Omental fat pad (tissue), 3 donors: ENCODE measurements at regions not wholly inside any gene's neighbourhood (a gene's known extent, or its start where the extent isn't known, plus 50 kb on each side); places are given as distances from the start of the nearest gene placed in this dataset.

ENCODE experiments used
- ATAC-seq: fragments of 150-250 bp; one replicate; pipeline ENCODE4 v1.9.1; 2016; ENCODE audit warnings: mild to moderate bottlenecking, moderate library complexity; ENCODE audit not compliant: low FRiP score
- DNase-seq: peaks from one replicate; pipeline ENCODE4 v3.0.0-alpha.2; 2019; ENCODE audit warnings: low spot score
- CTCF ChIP-seq, 3 donors: fragments of 450-650 bp; IDR thresholded peaks; one replicate each; pipeline ENCODE4 v1.5.1; 2016 to 2017; ENCODE audit warnings: antibody characterized with exemption in 3 of 3, mild to moderate bottlenecking in 3 of 3, moderate library complexity in 2 of 3

- no peak for TF ChIP-seq CTCF (IDR thresholded peaks at IDR 0.05)
- no peak for DNase-seq
- no peak for ATAC-seq
Observed at GRCh38 chr14:101206556-101206955, 303.0 kb upstream of the RTL1 start.

GRCh38 chr14:101207041-101207440, 303.5 kb upstream of the RTL1 start:
- DNase-seq: no peak
- no peak for ATAC-seq
- TF ChIP-seq CTCF (IDR thresholded peaks at IDR 0.05): no peak

- ATAC-seq (no peak), DNase-seq (no peak)
- no peak for TF ChIP-seq CTCF (IDR thresholded peaks at IDR 0.05)
Observed at GRCh38 chr14:101207897-101208296, 304.4 kb upstream of the RTL1 start.

- ATAC-seq: no peak
- no peak for DNase-seq
- no peak for TF ChIP-seq CTCF (IDR thresholded peaks at IDR 0.05)
Observed at GRCh38 chr14:101209594-101209993, 306.1 kb upstream of the RTL1 start.

GRCh38 chr14:101215266-101215665, 311.7 kb upstream of the RTL1 start:
- no peak for TF ChIP-seq CTCF (IDR thresholded peaks at IDR 0.05)
- ATAC-seq (no peak), DNase-seq (no peak)

- no peak for DNase-seq
- ATAC-seq: no peak
- TF ChIP-seq CTCF (IDR thresholded peaks at IDR 0.05): no peak
Observed at GRCh38 chr14:101215927-101216326, 312.4 kb upstream of the RTL1 start.

GRCh38 chr14:101216366-101217079, 313.0 kb upstream of the RTL1 start:
- ATAC-seq: no peak
- TF ChIP-seq CTCF (IDR thresholded peaks at IDR 0.05): no peak
- no peak for DNase-seq
